MM.1S (cell line): ENCODE measurements at regions not wholly inside any gene's neighbourhood (a gene's known extent, or its start where the extent isn't known, plus 50 kb on each side); places are given as distances from the start of the nearest gene placed in this dataset.

Experiments used
- CTCF ChIP-seq: fragments of 300-600 bp; sonication (generic); IDR thresholded peaks from 2 replicates; pipeline ENCODE4 v1.5.1; 2016; ENCODE audit warnings: antibody characterized with exemption, low read length, mixed read lengths
- EZH2phosphoT487 ChIP-seq: fragments of 300-600 bp; sonication (generic); IDR thresholded peaks from 2 replicates; pipeline ENCODE4 v1.6.1; 2018; ENCODE audit warnings: antibody characterized with exemption, low read length

GRCh38 chr11:79520086-79520485 is 79.3 kb upstream of the TENM4 start:
- TF ChIP-seq CTCF (no peak), EZH2phosphoT487 (no peak)
